ENCODE measurements at regions not wholly inside any gene's neighbourhood (a gene's known extent, or its start where the extent isn't known, plus 50 kb on each side); places are given as distances from the start of the nearest gene placed in this dataset.
"Not testable (repeated sequence)": the region's sequence is repeated elsewhere in the genome, so short reads cannot be mapped to it uniquely, and the experiment has no call there.

DNA sequence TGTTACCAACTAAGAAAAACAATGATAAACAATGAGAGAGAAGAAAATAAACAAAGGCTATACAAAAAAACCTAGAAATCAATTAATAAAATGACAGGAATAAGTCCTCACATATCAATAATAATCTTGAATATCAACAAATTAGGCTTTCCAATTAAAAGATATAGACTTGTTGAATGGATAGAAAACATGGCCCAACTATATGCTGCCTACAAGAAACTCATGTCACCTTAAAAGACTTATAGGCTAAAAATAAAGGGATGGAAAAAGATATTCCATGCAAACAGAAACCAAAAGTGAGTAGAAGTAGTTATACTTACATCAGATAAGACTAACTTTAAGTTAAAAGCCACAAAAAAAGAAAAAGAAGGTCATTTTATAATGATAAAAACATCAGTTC, 183.9 kb downstream of the MYRFL start:
- Histone ChIP-seq H3K9me3 (ENCODE audit: insufficient read depth, low read depth, low read length) (peaks cover 9% of the 10 kb centered on the region; the same call in 1 of the 2 replicates), H3K9ac (ENCODE audit: low read depth, low read length) (no peak overlapping the region), H3K4me1 (ENCODE audit: insufficient read depth, low read length) (no peaks in the 10 kb centered on the region), H3K27me3 (ENCODE audit: insufficient read depth, low read length) (no peaks in the 10 kb centered on the region), H3K27ac (ENCODE audit: low read depth, low read length) (no peak overlapping the region), H3K4me3 (ENCODE audit: low read length) (no peak overlapping the region), H3K36me3 (ENCODE audit: insufficient read depth, low read length) (no peaks in the 10 kb centered on the region)

- Histone ChIP-seq H3K4me1 (ENCODE audit: insufficient read depth, low read length) (no peaks in the 10 kb centered on the region), H3K4me3 (ENCODE audit: low read length) (no peak overlapping the region), H3K9me3 (ENCODE audit: insufficient read depth, low read depth, low read length) (peaks cover 9% of the 10 kb centered on the region; the same call in 1 of the 2 replicates), H3K36me3 (ENCODE audit: insufficient read depth, low read length) (no peaks in the 10 kb centered on the region), H3K27me3 (ENCODE audit: insufficient read depth, low read length) (no peaks in the 10 kb centered on the region), H3K9ac (ENCODE audit: low read depth, low read length) (no peak overlapping the region), H3K27ac (ENCODE audit: low read depth, low read length) (no peak overlapping the region)
- WGBS, result 92% methylated on average over 1 of the region's 1 CpG
These were observed 186.3 kb downstream of the MYRFL start for GRCh38 chr12:70011353-70011752.

DNA sequence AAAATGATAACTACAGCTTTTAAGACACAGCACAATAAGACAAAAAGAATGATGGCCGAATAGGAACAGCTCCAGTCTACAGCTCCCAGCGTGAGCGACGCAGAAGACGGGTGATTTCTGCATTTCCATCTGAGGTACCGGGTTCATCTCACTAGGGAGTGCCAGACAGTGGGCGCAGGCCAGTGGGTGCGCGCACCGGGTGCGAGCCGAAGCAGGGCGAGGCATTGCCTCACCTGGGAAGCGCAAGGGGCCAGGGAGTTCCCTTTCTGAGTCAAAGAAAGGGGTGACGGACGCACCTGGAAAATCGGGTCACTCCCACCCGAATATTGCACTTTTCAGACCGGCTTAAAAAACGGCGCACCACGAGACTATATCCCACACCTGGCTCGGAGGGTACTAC, 188.0 kb downstream of the MYRFL start:
- H3K36me3 ChIP-seq (ENCODE audit: insufficient read depth, low read length); H3K27ac ChIP-seq (ENCODE audit: low read depth, low read length); H3K9me3 ChIP-seq (ENCODE audit: insufficient read depth, low read depth, low read length); H3K27me3 ChIP-seq (ENCODE audit: insufficient read depth, low read length); H3K4me1 ChIP-seq (ENCODE audit: insufficient read depth, low read length): not testable (repeated sequence)
- peak overlapping the region; percentile 39 for H3K4me3 ChIP-seq (ENCODE audit: low read length)
- 52% methylated on average over 23 of the region's 23 CpGs for WGBS
- H3K9ac ChIP-seq (ENCODE audit: low read depth, low read length), result peak overlapping the region; percentile 68

GRCh38 chr12:70028515-70028914, 203.5 kb downstream of the MYRFL start:
- Histone ChIP-seq H3K9me3 (ENCODE audit: insufficient read depth, low read depth, low read length) (no peaks in the 10 kb centered on the region), H3K27me3 (ENCODE audit: insufficient read depth, low read length) (no peaks in the 10 kb centered on the region), H3K4me3 (ENCODE audit: low read length) (no peak overlapping the region), H3K4me1 (ENCODE audit: insufficient read depth, low read length) (peaks cover 13% of the 10 kb centered on the region), H3K9ac (ENCODE audit: low read depth, low read length) (no peak overlapping the region), H3K36me3 (ENCODE audit: insufficient read depth, low read length) (no peaks in the 10 kb centered on the region), H3K27ac (ENCODE audit: low read depth, low read length) (no peak overlapping the region)
- WGBS, result 94% methylated on average over 15 of the region's 15 CpGs

DNA sequence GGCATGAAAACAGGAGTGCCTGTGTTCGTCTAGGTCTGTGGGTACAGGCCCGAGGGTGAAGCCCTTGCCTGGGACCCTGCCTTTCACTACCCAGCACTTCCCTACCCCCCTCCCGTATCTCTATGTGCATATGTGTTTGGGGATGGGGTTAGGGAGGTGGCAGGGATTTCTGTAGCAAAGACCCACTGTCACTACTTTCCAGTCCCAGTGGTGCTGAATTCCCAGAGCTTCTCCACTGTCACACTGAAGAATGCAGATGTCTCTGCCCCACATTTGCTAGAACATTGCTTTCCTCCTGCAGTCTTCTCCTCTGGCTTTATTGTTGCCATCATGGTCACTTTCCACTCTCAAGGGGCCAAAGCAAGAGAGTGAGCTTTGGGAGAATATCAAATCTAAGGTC, 203.9 kb downstream of the MYRFL start:
- Histone ChIP-seq H3K9ac (ENCODE audit: low read depth, low read length) (no peak overlapping the region), H3K36me3 (ENCODE audit: insufficient read depth, low read length) (no peaks in the 10 kb centered on the region), H3K27ac (ENCODE audit: low read depth, low read length) (no peak overlapping the region), H3K9me3 (ENCODE audit: insufficient read depth, low read depth, low read length) (no peaks in the 10 kb centered on the region), H3K27me3 (ENCODE audit: insufficient read depth, low read length) (no peaks in the 10 kb centered on the region), H3K4me3 (ENCODE audit: low read length) (no peak overlapping the region), H3K4me1 (ENCODE audit: insufficient read depth, low read length) (peaks cover 13% of the 10 kb centered on the region)
- 97% methylated on average over 2 of the region's 3 CpGs for WGBS

DNA sequence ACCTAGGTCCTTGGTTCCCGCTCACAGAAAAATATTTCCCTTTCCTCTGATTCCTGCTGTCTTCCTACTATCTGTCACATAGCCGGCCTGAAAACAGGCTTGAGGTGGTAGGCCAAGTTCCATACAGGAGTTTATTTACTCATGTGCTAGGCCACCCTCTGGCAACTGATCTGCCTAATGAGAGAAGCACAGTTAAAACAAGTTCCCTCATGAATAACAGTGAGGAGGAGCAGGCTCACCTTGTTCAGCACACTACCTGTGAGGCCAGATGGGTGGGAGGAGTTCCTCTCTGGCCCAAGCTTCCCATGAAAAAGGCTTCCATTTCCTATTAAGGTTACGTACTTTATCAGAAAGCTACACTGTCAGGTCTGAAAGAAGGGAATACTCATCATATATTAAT, 206.0 kb downstream of the MYRFL start:
- H3K4me1 ChIP-seq (ENCODE audit: insufficient read depth, low read length), result peaks cover 13% of the 10 kb centered on the region
- no peaks in the 10 kb centered on the region for H3K36me3 ChIP-seq (ENCODE audit: insufficient read depth, low read length)
- WGBS, result 72% methylated on average over 3 of the region's 3 CpGs
- H3K9ac ChIP-seq (ENCODE audit: low read depth, low read length), result no peak overlapping the region
- H3K4me3 ChIP-seq (ENCODE audit: low read length), result no peak overlapping the region
- no peak overlapping the region for H3K27ac ChIP-seq (ENCODE audit: low read depth, low read length)
- H3K9me3 ChIP-seq (ENCODE audit: insufficient read depth, low read depth, low read length), result no peaks in the 10 kb centered on the region
- no peaks in the 10 kb centered on the region for H3K27me3 ChIP-seq (ENCODE audit: insufficient read depth, low read length)

DNA sequence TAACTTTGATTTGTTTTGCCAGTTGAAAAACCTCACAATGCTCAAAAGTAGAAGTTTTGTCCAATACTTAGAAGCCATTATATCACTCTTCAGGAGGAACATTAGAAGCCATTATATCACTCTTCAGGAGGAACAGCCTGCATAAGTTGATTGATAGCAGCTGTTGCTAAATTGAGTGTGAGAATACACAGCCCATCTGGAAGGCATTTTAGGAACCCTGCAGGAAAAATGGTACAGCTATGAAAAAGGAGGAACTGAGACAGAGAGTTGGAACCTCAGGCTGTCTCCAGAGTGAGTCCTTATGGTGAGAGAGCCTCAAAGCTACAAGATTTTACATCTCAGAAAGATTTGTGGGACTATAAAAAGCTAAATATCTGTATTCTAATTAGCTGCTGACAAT, 207.0 kb downstream of the MYRFL start:
- peaks cover 13% of the 10 kb centered on the region for H3K4me1 ChIP-seq (ENCODE audit: insufficient read depth, low read length)
- H3K27me3 ChIP-seq (ENCODE audit: insufficient read depth, low read length), result no peaks in the 10 kb centered on the region
- H3K36me3 ChIP-seq (ENCODE audit: insufficient read depth, low read length), result no peaks in the 10 kb centered on the region
- no peak overlapping the region for H3K4me3 ChIP-seq (ENCODE audit: low read length)
- no peak overlapping the region for H3K27ac ChIP-seq (ENCODE audit: low read depth, low read length)
- H3K9ac ChIP-seq (ENCODE audit: low read depth, low read length), result no peak overlapping the region
- H3K9me3 ChIP-seq (ENCODE audit: insufficient read depth, low read depth, low read length), result no peaks in the 10 kb centered on the region

GRCh38 chr12:70033310-70033709, 208.3 kb downstream of the MYRFL start:
- Histone ChIP-seq H3K4me1 (ENCODE audit: insufficient read depth, low read length) (peaks cover 13% of the 10 kb centered on the region), H3K27ac (ENCODE audit: low read depth, low read length) (no peak overlapping the region), H3K36me3 (ENCODE audit: insufficient read depth, low read length) (no peaks in the 10 kb centered on the region), H3K9ac (ENCODE audit: low read depth, low read length) (no peak overlapping the region), H3K9me3 (ENCODE audit: insufficient read depth, low read depth, low read length) (no peaks in the 10 kb centered on the region), H3K4me3 (ENCODE audit: low read length) (no peak overlapping the region), H3K27me3 (ENCODE audit: insufficient read depth, low read length) (no peaks in the 10 kb centered on the region)
- 97% methylated on average over 3 of the region's 3 CpGs for WGBS

- no peaks in the 10 kb centered on the region for H3K9me3 ChIP-seq (ENCODE audit: insufficient read depth, low read depth, low read length)
- no peaks in the 10 kb centered on the region for H3K36me3 ChIP-seq (ENCODE audit: insufficient read depth, low read length)
- no peak overlapping the region for H3K4me3 ChIP-seq (ENCODE audit: low read length)
- H3K27me3 ChIP-seq (ENCODE audit: insufficient read depth, low read length), result no peaks in the 10 kb centered on the region
- H3K4me1 ChIP-seq (ENCODE audit: insufficient read depth, low read length), result no peaks in the 10 kb centered on the region
- 93% methylated on average over 2 of the region's 2 CpGs for WGBS
- no peak overlapping the region for H3K9ac ChIP-seq (ENCODE audit: low read depth, low read length)
- no peak overlapping the region for H3K27ac ChIP-seq (ENCODE audit: low read depth, low read length)
These were observed 203.1 kb upstream of the CNOT2 start for GRCh38 chr12:70040141-70040540.

DNA sequence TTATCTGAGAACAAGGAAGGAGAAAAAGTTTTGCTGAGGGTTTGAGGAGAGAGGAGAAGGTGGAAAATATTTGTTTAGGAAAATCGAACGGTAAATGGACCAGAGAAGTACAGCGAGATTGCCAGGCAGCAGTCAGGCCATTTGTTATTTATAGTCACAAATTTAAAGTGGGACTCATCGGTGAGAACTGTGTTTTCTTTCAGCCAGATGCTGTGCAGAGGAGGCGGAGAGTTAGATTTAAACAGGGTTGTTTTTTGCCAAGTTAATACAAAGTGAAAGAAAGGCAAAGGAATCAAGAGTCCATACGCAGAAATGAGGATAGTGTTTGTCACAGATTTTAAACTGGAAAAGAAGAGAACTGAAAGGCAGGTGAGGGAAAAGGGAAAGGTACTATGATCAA, 200.6 kb upstream of the CNOT2 start:
- Histone ChIP-seq H3K36me3 (ENCODE audit: insufficient read depth, low read length) (no peaks in the 10 kb centered on the region), H3K9me3 (ENCODE audit: insufficient read depth, low read depth, low read length) (no peaks in the 10 kb centered on the region), H3K4me1 (ENCODE audit: insufficient read depth, low read length) (no peaks in the 10 kb centered on the region), H3K9ac (ENCODE audit: low read depth, low read length) (no peak overlapping the region), H3K4me3 (ENCODE audit: low read length) (no peak overlapping the region), H3K27ac (ENCODE audit: low read depth, low read length) (no peak overlapping the region), H3K27me3 (ENCODE audit: insufficient read depth, low read length) (no peaks in the 10 kb centered on the region)
- 97% methylated on average over 6 of the region's 6 CpGs for WGBS

DNA sequence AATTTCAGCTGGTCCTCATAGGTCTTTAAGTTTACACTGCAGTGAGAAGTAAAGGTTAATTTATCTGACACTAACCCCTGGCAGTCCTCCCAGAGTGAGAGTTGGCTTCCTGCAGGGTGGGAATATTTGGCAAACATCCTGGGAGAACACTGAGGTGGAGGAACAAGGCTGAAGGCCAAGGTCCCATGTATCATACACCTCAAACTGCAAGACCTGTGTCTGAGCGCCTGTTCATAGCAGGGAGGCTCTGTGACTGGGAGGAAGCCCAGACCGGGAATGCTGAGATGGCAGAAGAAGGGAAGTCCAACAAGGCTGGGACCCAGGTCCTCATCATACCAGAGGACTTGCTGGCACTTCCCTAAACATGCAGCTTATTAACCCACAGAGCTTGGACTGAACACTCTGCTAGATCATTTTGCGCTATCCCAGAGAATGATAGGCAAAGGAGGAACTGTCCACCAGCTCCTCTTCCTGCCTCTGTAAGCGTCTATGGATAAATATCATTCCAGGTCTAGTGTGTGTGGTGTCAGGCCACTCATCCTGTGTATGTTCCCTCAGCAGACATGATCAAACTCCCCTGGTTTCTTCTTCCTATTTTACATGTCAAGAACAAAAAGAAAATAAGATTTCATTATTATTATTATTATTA, 199.6 kb upstream of the CNOT2 start:
- Histone ChIP-seq H3K4me3 (ENCODE audit: low read length) (no peak overlapping the region), H3K9ac (ENCODE audit: low read depth, low read length) (no peak overlapping the region), H3K4me1 (ENCODE audit: insufficient read depth, low read length) (no peaks in the 10 kb centered on the region), H3K9me3 (ENCODE audit: insufficient read depth, low read depth, low read length) (no peaks in the 10 kb centered on the region), H3K36me3 (ENCODE audit: insufficient read depth, low read length) (no peaks in the 10 kb centered on the region), H3K27me3 (ENCODE audit: insufficient read depth, low read length) (no peaks in the 10 kb centered on the region), H3K27ac (ENCODE audit: low read depth, low read length) (no peak overlapping the region)
- 94% methylated on average over 4 of the region's 4 CpGs for WGBS

DNA sequence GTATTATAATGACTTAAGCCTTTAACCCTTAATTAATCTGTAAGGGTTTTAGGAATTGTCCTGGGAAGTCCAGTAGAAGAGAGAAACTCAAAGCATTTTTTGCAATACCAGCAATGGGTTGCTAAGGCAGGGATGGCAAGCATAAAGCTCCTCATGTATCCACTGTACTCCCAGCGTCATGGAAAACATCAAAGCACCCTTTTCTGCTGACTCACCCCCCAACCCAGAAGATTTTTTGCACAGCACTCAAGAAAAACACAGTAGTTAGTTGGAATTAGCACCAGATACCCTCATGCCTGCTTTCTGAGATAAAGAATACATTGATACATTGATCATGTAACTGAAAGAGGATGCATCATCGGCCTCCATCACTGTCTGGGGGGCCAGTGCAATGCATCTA, 199.1 kb upstream of the CNOT2 start:
- Histone ChIP-seq H3K27ac (ENCODE audit: low read depth, low read length) (no peak overlapping the region), H3K4me3 (ENCODE audit: low read length) (no peak overlapping the region), H3K4me1 (ENCODE audit: insufficient read depth, low read length) (no peaks in the 10 kb centered on the region), H3K36me3 (ENCODE audit: insufficient read depth, low read length) (no peaks in the 10 kb centered on the region), H3K27me3 (ENCODE audit: insufficient read depth, low read length) (no peaks in the 10 kb centered on the region), H3K9ac (ENCODE audit: low read depth, low read length) (no peak overlapping the region), H3K9me3 (ENCODE audit: insufficient read depth, low read depth, low read length) (no peaks in the 10 kb centered on the region)
- 87% methylated on average over 2 of the region's 2 CpGs for WGBS
